ENCODE measurements at regions not wholly inside any gene's neighbourhood (a gene's known extent, or its start where the extent isn't known, plus 50 kb on each side); places are given as distances from the start of the nearest gene placed in this dataset.

DNA sequence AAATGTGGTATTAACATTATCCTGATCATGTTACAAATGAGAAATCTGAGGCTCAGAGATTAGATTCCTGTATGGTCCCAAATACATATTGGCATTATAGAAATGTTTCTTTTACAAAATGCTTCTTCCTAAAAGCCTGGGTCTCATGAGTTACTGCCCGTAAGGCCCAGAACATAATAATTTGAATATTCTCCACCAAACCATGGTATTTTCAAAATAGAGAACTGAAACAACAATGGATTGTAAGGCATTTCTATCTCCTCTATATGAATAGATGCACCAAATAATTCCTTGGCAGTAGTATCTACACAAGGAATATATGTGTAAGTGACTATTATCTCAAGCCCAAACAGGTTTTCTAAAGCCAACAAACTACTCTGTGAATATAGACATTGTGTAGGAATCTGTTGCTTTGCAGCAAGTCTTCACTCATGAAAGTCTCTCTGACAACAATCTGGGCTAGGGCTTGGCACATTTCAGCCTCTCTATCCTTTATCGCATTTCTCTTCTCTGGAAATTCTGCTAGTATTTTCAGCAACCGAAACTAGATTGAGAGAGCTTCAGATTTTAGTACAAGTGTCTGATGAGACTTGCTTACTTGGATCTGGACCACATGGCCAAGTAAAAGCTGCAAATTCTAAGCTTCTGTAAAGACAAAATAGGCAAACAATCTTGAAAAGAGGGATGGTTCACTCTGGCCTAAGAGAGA, 112.8 kb upstream of the ARHGAP20 start:
- no peak for DNase-seq

DNA sequence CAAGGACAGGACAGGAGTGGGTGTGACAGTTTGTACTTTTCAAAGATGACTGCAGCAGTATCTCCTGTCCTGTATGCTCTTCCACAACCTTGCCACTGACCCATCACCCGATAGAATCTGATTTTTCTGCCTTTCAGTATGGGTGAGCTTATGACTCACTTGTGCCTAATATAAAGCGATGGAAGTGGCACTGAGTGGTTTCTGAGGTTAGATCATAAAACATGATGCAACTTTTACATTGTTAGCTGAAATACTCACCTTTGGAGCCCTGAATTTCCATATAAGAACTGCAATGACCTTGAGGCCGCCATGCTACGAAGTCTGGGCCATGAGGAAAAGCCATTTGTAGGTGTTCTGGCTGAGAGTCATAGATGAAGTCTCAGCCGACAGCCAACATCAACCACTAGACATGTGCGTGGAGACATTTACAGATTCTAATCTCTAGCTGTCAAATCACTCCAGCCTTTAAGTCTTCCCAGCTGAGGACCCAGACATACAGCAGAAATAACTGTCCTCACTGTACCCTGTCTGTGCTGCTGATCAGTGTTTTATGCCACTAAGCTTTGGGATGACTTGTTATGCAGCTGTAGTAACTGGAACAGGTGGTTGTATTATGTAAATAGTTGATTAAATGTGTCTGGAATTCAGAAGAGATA, 105.9 kb upstream of the ARHGAP20 start:
- DNase-seq = no peak

DNA sequence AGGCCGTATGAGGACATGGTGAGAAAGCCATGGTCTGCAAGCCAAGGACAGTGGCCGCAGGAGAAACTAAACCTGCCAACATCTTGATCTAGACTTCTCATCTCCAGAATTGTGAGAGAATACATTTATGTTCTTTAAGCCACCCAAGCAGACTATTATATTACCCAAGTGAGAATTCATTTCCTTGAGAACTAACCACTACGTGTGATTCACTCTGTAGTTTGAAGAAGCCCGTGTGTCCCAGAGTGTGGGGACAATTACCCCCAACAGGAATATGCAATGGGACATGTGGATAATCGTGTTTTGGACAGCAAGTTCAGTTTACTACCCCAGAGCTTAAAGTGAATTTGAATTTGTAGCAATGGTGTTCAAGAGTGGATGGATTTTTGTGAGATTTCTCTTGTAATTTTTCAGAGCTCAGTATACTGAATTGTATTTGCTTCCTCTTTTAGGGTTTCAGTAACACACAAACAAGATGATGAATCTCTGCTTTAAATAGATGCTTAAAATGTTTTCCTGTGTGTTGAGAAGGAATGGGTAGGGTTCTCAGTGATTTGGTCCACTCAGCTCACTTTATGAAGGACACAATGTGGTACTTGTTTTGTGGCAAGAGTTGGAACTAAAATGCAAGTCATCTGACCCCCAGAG, 100.0 kb upstream of the ARHGAP20 start:
- no peak for DNase-seq

DNA sequence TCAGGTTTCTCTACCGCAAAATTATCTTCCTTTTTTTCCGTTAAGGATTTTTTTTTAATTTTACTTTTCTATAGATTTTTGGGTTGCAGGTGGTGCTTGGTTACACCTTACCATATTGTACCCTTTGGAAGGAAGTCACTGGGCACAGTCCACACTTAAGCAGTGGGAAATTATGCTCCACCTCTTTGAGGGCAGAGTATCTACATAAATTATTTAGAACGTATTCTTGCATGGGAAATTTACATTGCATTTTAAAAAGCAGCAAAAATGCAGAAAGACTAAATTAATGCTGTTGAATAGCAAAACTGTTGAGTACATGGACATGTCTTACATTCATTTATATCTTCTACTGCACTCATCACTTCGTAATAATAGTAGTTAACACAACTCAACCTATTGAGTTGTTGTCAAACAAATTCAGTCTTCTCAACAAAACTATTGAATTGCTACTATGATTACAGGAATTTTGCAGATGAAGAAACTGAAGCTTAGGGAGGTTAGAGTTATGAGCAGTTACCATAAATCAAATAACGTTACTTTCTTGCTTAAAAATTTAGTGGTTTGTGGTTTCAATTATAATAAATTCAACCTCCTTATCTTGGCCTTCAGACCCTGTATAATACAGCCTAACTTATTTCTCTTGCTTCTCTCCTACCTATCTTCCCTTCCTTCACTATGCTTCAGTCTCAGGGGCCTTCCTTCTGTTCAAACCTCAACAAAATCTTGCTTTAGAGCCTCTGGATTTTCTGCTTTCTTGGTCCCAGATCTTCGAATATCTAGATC, 97.4 kb upstream of the ARHGAP20 start:
- no peak for DNase-seq

- no peak for DNase-seq
Observed at GRCh38 chr11:110808248-110808647, 96.0 kb upstream of the ARHGAP20 start.

DNA sequence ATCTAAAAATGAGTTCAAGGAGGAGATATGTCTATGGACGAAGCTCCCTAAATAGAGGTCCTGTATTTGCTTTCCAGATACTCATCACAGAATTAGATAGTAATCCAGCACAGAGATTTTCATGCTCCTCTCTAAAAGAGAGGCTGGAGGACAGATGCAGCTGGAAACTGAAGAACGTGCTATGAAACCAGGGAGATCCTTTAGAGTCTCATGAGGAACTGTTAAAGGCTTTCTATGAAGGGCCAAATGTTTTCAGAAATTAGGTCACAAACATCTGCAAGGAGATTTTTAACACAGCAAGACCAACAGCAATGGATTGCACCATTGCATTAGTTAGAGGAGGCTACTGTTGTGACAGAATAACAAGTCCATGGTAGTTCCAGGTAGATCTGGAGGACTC, 95.6 kb upstream of the ARHGAP20 start:
- no peak for DNase-seq

DNA sequence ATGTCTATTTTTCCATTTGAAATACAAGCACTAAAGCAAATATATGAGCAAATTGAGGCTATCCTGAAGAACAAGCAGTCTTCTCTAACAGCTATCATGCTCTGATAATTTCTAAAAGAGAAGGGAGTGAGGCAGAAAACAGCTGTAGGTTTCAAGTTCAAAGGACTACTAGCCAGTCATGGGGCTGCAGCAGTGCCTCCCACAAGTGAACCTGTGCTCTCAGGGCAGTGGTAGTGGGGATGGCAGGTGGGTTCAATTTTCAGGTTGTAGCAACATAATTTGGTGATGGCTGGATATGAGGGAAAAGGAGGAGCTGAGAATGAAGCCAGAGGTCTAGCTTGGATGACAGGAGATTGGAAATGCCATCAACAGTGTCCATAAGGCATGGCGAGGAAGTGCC, 93.5 kb upstream of the ARHGAP20 start:
- DNase-seq = no peak

- no peak for DNase-seq
Observed at GRCh38 chr11:110802162-110802561, 89.9 kb upstream of the ARHGAP20 start.

GRCh38 chr11:110801328-110801727, 89.1 kb upstream of the ARHGAP20 start:
- DNase-seq = no peak

- no peak for DNase-seq
Observed at GRCh38 chr11:110798201-110798900, 86.1 kb upstream of the ARHGAP20 start.

GRCh38 chr11:110797453-110797852, 85.2 kb upstream of the ARHGAP20 start:
- no peak for DNase-seq

- no peak for DNase-seq
Observed at GRCh38 chr11:110795112-110795624, 82.9 kb upstream of the ARHGAP20 start.

DNA sequence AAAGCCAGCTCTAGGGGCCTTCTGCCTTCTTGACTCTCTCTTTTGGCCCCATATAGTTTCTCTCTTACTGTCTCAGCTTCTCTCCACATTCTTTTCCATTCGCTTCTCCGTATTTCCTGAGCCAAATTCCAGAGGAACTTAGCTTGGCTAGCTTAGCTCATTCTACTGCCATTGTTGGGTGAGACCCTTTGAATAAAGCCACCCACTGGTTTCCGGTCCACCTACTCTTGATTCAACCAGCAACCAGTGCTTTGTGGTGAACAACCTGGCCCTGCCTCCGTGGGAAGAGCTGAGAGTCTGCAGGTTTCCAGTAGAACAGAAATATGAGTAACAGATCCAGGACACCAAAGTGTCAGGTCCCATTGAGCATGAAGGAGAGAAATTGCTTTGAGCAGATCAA, 81.3 kb upstream of the ARHGAP20 start:
- DNase-seq = no peak

GRCh38 chr11:110791621-110792020, 79.4 kb upstream of the ARHGAP20 start:
- no peak for DNase-seq

DNA sequence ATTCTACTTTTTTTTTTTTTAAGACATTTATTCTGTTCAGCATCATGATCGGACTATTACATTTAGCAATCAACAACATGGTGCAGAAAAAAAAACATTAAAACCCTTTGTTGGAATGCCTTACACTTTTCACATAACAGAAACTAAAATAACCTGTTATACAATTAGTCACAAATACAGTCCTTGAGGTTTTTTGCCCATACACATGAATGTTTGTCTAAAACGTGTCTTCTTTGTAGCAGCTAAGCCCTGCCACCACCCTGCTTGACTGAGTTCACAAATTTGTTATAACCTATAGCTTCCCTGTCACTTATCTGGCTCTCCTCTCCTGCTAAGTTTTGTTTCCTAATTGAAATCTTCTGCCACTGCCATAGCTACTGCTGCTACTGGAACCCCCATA, 75.4 kb upstream of the ARHGAP20 start:
- no peak for DNase-seq

GRCh38 chr11:110786226-110786902, 74.1 kb upstream of the ARHGAP20 start:
- no peak for DNase-seq

DNA sequence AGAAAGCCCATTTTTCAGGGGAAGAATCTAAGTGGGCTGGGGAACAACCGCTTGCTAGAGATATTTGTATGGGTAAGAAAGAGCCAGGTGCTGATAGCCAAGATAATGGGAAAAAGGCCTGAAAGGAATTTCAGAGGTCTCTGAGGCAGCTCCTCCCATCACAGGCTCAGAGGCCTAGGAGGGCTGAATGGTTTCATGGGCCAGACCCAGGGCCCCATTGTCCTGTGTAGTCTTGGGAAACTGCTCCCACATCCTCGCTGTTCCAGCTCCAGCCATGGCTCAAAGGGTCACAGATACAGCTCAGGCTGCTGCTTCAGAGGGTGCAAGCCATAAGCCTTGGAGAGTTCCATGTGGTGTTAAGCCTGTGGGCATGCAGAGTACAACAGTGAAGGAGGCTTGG, 73.2 kb upstream of the ARHGAP20 start:
- DNase-seq = no peak

- no peak for DNase-seq
Observed at GRCh38 chr11:110782616-110783015, 70.4 kb upstream of the ARHGAP20 start.

GRCh38 chr11:110779108-110779507, 66.9 kb upstream of the ARHGAP20 start:
- no peak for DNase-seq

DNA sequence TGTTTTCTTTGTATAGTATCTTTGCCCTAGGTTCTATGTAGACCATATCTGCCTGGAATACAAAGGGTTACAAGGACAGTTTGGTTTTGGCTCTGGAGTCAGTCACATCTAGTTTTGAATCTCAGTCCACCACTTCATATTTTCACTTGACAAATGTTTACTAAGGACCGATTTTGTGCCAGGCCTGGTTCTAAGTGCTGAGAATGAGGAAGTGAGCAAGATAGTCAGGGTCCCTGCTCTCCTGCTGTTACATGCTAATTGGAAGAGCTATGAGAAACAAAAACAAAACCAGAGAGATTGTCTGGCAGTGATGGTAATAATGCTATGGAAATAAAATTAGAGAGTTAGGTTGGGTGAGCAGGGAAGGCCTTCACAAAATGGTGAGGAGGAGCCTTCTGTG, 66.1 kb upstream of the ARHGAP20 start:
- no peak for DNase-seq

GRCh38 chr11:110777775-110778174, 65.5 kb upstream of the ARHGAP20 start:
- DNase-seq = no peak

GRCh38 chr11:110776081-110776480, 63.8 kb upstream of the ARHGAP20 start:
- DNase-seq = no peak

Measured in NCI-H2107 (cell line).